Transverse colon (tissue), 4 donors: ENCODE measurements at regions not wholly inside any gene's neighbourhood (a gene's known extent, or its start where the extent isn't known, plus 50 kb on each side); places are given as distances from the start of the nearest gene placed in this dataset.

Source experiments
- DNase-seq: peaks from one replicate; pipeline ENCODE4 v3.0.0-alpha.2; 2019
- H3K27ac ChIP-seq, 4 donors: fragments of 200-600 bp; sonication (generic); 2 replicates each; pipeline ENCODE4 v1.5.1; 2016 to 2018; ENCODE audit warnings: inconsistent platforms in 4 of 4
- H3K27me3 ChIP-seq: fragments of 200-600 bp; sonication (generic); 2 replicates; pipeline ENCODE4 v1.5.1; 2017; ENCODE audit warnings: inconsistent platforms
- H3K36me3 ChIP-seq, 4 donors: fragments of 200-600 bp; sonication (generic); 2 replicates each; pipeline ENCODE4 v1.5.1; 2017 to 2019; ENCODE audit warnings: inconsistent platforms in 4 of 4
- H3K4me1 ChIP-seq, 4 donors: fragments of 200-600 bp; sonication (generic); 2 replicates each; pipeline ENCODE4 v1.5.1; 2017 to 2020; ENCODE audit warnings: inconsistent platforms in 4 of 4
- H3K4me3 ChIP-seq, 4 donors: fragments of 200-600 bp; sonication (generic); 1 replicate in 1 of 4; 2 replicates in 3 of 4; pipeline versions ENCODE4 v1.5.1 to v1.6.1; 2017 to 2019; ENCODE audit warnings: inconsistent platforms in 4 of 4
- H3K9me3 ChIP-seq, 2 donors: fragments of 200-600 bp; sonication (generic); 2 replicates each; pipeline ENCODE4 v1.5.1; 2017 to 2019; ENCODE audit warnings: inconsistent platforms in 2 of 2
- EP300 ChIP-seq: sonication (generic); formaldehyde crosslinking; IDR thresholded peaks from one replicate; pipeline ENCODE4 v1.6.1; 2017; ENCODE audit warnings: antibody characterized with exemption, low read depth
- POLR2A ChIP-seq: fragments of 450-650 bp; IDR thresholded peaks from one replicate; pipeline ENCODE4 v1.6.1; 2016; ENCODE audit warnings: antibody characterized with exemption, mild to moderate bottlenecking, moderate library complexity
- POLR2AphosphoS5 ChIP-seq, 3 donors: sonication (generic); formaldehyde crosslinking; IDR thresholded peaks; one replicate each; pipeline ENCODE4 v1.6.1; 2016; ENCODE audit warnings: antibody characterized with exemption in 3 of 3
- WGBS, 2 donors: methylation state at CpG; one replicate each; pipeline ENCODE4 v1.1.5; 2018; ENCODE audit warnings: low coverage in 1 of 2; 5-methylcytosine and 5-hydroxymethylcytosine counted together
- in situ Hi-C, 4 donors: fragments of 200-750 bp; cut with MboI; loops; one replicate each; pipeline versions ENCODE4 v1.15.0 to v1.15.1; 2017; ENCODE audit warnings: low sequenced_read_pairs in 3 of 4, low pct_ligation_motif_present in 1 of 4, low pct_unique_long_range_greater_than_20kb in 1 of 4
- intact Hi-C: fragments of 100-400 bp; cut with DNase I; formaldehyde crosslinking; loops from one replicate; pipeline ENCODE4 v1.15.1; 2023; ENCODE audit warnings: low total_unique reads
- TF ChIP-seq, protein P1 (sequence below), 5 experiments: fragments of 200-600 bp in 3 of 5; fragments of 450-650 bp in 2 of 5; sonication (generic) in 3 of 5; IDR thresholded peaks; 1 replicate in 2 of 5; 2 replicates in 3 of 5; pipeline ENCODE4 v1.5.1; 2016 to 2017; ENCODE audit warnings: antibody characterized with exemption in 5 of 5, inconsistent platforms in 3 of 5, mild to moderate bottlenecking in 2 of 5, moderate library complexity in 1 of 5

DNA sequence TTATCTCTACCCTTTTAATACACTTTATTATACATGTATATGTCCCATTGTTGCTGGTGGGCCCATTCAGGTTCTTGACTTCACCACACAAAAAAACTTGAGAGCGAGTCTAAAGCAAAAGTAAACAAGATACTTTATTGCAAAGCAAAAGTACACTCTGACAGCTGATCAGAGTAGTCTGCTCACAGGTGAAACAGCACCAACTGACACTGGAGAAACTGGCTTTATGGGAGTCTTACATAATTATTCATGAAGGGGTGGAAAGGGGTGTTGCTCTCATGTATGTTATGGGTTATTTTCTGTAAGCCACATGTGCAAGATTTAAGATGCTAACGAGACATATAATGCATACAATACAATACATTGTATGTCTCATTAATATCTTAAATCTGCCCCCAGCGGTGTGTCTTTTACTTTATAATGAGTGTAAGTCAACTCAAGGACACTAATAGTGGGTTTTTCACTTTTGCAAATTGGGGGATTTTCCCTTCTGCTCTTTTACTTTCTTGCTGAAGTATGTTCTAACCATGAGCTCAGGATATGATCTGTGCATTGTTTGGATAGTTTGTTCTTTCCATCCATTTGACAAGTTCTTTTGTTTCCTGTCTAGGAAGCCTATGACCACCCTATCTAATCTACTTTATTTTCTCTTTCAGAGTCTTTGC lies 256.1 kb upstream of the ITM2A start:
- intact Hi-C loops (no loop called here), in situ Hi-C loops (no loop called here)
- no peaks in the 10 kb centered on the region for H3K9me3 ChIP-seq
- TF ChIP-seq, protein P1, sequence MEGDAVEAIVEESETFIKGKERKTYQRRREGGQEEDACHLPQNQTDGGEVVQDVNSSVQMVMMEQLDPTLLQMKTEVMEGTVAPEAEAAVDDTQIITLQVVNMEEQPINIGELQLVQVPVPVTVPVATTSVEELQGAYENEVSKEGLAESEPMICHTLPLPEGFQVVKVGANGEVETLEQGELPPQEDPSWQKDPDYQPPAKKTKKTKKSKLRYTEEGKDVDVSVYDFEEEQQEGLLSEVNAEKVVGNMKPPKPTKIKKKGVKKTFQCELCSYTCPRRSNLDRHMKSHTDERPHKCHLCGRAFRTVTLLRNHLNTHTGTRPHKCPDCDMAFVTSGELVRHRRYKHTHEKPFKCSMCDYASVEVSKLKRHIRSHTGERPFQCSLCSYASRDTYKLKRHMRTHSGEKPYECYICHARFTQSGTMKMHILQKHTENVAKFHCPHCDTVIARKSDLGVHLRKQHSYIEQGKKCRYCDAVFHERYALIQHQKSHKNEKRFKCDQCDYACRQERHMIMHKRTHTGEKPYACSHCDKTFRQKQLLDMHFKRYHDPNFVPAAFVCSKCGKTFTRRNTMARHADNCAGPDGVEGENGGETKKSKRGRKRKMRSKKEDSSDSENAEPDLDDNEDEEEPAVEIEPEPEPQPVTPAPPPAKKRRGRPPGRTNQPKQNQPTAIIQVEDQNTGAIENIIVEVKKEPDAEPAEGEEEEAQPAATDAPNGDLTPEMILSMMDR (IDR thresholded peaks at IDR 0.05): no peak
- TF ChIP-seq POLR2A (no peak), POLR2AphosphoS5 (IDR thresholded peaks at IDR 0.05) (no peak), EP300 (no peak)
- 45 to 60% methylated on average over 1 to 3 of the region's 3 CpGs for WGBS, 2 donors
- H3K36me3 ChIP-seq: no peaks in the 10 kb centered on the region
- H3K27me3 ChIP-seq: no peaks in the 10 kb centered on the region
- no peak for DNase-seq
- no peak overlapping the region for H3K4me3 ChIP-seq
- H3K27ac ChIP-seq: no peak overlapping the region
- no peaks in the 10 kb centered on the region for H3K4me1 ChIP-seq

DNA sequence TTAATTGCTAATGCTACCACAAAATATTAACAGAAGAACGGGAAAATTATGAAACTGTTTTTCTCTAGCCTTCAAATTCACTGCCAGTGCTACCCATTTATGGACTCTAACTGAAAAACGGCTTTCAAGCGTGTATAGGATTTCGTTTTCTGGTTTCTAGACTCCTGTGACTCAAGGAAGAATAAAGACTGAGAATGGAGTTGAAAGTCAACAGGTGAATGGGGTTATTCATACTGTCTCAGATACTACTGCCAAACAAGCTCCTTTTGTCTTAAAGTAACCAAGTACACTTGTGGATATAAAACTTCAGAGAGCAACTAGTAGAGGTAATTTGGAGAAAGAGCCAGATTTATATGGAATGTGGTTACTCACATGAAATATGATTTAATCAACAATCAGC lies 251.1 kb upstream of the ITM2A start:
- no peaks in the 10 kb centered on the region for H3K4me1 ChIP-seq
- H3K27me3 ChIP-seq: no peaks in the 10 kb centered on the region
- H3K4me3 ChIP-seq: no peak overlapping the region
- no peaks in the 10 kb centered on the region for H3K9me3 ChIP-seq
- no peak overlapping the region for H3K27ac ChIP-seq
- 36 to 43% methylated on average over 4 of the region's 4 CpGs for WGBS, 2 donors
- intact Hi-C loops: no loop called here
- in situ Hi-C loops: no loop called here
- H3K36me3 ChIP-seq: no peaks in the 10 kb centered on the region
- DNase-seq: no peak
- no peak for TF ChIP-seq POLR2A
- TF ChIP-seq, protein P1 (IDR thresholded peaks at IDR 0.05): no peak
- no peak for TF ChIP-seq EP300
- no peak for TF ChIP-seq POLR2AphosphoS5 (IDR thresholded peaks at IDR 0.05)

DNA sequence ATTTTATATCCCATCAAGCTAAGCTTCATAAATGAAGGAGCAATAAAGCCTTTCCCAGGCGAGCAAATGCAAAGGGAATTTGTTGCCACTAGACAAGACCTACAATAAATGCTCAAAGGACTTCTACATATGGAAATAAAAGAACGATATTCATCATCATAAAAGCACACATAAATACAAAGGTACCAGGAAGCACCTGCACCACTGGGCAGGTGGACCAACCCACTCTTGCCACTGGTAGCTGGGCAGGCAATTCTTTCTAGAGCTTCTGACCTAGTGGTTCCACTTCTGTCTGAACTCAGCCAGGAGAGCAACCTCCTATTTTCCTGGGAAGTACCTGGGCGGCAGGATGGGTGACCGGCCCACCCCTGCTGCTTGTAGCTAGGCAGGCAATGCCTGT lies 237.2 kb upstream of the ITM2A start:
- Histone ChIP-seq H3K4me3 (no peak overlapping the region), H3K27ac (peak overlapping the region in 2 of 4 donors; percentile 29 to 30), H3K9me3 (no peaks in the 10 kb centered on the region), H3K4me1 (peaks cover 0 to 19% (median 1%) of the 10 kb centered on the region in 4 donors), H3K36me3 (no peaks in the 10 kb centered on the region), H3K27me3 (no peaks in the 10 kb centered on the region)
- in situ Hi-C loops: no loop called here
- intact Hi-C loops: no loop called here
- 50% methylated on average over 4 of the region's 4 CpGs; no CpG with 5 or more reads in 1 of the 2 donors for WGBS, 2 donors
- DNase-seq: peak; percentile 36
- TF ChIP-seq, protein P1 (IDR thresholded peaks at IDR 0.05): no peak
- no peak for TF ChIP-seq EP300
- no peak for TF ChIP-seq POLR2A
- no peak for TF ChIP-seq POLR2AphosphoS5 (IDR thresholded peaks at IDR 0.05)

DNA sequence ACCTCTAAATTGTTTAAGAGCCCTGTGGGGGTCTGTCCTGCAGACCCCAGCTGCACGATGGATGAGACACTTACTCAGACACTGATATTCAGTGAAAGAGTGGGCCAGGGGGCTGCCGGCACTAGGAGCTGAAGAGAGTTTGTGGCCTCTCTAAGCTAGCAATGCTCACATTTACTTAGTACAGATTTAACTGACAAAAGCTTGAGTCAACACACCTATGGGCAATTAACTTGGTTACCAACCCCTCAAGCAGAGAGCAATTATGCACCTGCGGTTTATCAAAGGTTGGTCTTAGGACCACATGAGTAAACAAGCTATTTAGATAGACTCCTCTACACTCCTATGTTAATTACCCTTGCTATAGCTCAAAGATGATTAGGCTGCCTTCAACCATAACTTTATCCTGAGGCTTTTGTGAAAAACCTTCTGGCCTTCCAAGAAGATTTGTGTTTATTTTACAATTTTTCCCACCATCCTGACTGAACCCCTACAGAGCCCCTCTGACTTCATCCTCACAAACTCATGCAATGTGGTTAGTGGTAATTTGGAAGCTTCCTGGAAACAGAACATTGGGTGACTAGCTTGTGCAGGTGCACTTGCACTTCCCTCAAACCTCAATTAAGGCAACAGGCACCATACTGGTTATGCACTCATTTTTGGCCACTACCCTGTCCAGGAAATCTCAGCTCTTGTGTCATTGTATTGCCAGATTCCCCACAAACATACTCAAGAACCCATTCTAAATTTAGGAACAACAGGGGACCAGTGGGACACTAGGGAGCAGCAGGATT lies 234.4 kb upstream of the ITM2A start:
- in situ Hi-C loops (no loop called here), intact Hi-C loops (no loop called here)
- H3K36me3 ChIP-seq: no peaks in the 10 kb centered on the region
- H3K4me1 ChIP-seq: peaks cover 0 to 19% (median 1%) of the 10 kb centered on the region in 4 donors
- no peaks in the 10 kb centered on the region for H3K9me3 ChIP-seq
- H3K4me3 ChIP-seq: no peak overlapping the region
- TF ChIP-seq POLR2AphosphoS5 (IDR thresholded peaks at IDR 0.05): no peak
- TF ChIP-seq POLR2A: no peak
- TF ChIP-seq EP300: no peak
- TF ChIP-seq, protein P1 (IDR thresholded peaks at IDR 0.05): no peak
- peak; percentile 12 for DNase-seq
- H3K27me3 ChIP-seq: no peaks in the 10 kb centered on the region
- peak overlapping the region in 2 of 4 donors; percentile 47 to 58 for H3K27ac ChIP-seq
- 18% methylated on average over 3 of the region's 3 CpGs; no CpG with 5 or more reads in 1 of the 2 donors for WGBS, 2 donors
